Suppressor macrophage (primary cell): ENCODE measurements at regions not wholly inside any gene's neighbourhood (a gene's known extent, or its start where the extent isn't known, plus 50 kb on each side); places are given as distances from the start of the nearest gene placed in this dataset.

Source experiments
- DNase-seq, 4 experiments: peaks; one replicate each; pipeline ENCODE4 v3.0.0-alpha.2; 2020 to 2022

- no peak for DNase-seq
Observed at GRCh38 chr11:70574725-70575347, 176.5 kb downstream of the CTTN start.

DNA sequence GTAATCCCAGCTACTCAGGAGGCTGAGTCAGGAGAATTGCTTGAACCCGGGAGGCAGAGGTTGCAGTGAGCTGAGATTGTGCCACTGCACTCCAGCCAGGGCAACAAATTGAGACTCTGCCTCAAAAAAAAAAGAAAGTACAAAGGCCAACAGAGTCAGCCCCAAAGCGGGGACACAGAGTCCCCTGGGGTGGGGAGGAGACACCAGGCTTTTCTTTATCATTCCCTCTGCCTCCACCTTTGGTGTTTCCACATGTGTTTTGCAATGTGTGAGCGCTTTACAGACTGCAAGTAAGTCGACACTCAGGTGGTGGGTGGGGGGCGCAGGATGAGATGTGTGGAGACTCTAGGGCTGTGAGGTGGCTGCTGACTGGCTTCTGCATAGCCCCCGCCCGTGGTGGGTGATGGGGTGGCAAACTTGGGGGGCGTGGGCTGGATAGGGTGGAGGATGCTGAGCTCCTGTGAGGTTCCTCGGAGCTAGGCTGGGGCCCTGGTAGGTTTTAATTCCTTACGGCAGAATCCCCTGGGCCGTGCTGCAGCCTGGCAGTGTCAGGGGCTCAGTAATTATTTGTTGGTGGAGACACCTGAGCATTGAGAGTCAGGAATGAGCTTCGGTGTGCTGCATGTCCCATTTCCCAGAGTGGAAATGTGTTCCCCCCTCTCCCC, 177.2 kb downstream of the CTTN start:
- no peak for DNase-seq

DNA sequence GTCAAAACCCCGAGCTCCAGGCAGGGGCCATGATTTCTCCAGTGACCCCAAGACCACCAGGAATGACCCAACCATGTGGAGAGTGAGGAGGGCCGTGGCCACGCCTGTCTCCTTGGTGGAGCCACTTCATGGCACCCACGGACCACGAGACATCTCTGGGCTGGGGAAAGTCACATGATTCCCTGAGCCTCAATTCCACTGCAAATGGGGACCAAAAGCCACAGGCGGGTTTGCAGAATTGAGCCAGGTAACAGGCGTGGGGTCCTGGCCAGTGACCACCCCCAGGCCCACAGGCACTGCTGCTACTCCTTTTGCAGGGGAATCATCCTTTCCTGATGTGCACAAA, 178.9 kb downstream of the CTTN start:
- no peak for DNase-seq

DNA sequence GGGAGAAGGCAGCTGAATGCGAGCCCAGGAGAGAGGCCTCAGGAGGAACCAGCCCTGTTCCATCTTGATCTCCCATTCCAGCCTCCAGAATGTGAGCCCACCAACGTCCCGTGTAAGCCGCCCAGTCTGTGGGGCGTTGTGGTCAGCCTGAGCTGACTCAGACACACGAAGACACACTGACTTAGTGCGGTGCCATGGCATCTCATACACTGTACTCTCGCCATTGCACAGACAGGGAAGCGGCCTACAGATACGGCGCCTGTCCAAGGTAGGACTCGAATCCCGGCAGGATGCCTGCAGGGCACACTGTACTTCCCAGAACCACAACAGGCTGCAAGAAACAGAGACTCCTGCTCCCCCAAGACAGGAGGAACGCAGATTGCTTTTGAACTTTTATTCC, 179.6 kb downstream of the CTTN start:
- DNase-seq = no peak

GRCh38 chr11:70578371-70578770, 180.0 kb downstream of the CTTN start:
- no peak for DNase-seq

DNA sequence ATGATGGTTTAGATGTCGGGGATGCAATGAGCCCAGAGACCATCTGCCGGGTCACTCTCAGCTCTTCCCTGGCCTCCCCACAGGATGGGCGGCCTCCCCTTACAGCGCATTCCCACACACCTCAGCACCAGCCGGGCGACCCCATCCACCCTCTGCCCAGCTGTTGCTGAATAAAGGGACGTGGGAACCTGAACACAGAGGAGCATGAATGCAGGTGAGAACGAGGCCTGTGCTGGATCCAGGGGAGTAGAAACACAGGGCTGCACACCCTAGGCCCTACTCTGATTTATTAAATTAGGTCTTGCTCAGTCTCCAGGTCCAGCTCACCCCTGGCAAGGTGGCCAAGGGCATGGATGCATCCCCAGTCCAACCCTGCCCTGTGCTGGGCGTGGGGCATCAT, 180.5 kb downstream of the CTTN start:
- no peak for DNase-seq

DNA sequence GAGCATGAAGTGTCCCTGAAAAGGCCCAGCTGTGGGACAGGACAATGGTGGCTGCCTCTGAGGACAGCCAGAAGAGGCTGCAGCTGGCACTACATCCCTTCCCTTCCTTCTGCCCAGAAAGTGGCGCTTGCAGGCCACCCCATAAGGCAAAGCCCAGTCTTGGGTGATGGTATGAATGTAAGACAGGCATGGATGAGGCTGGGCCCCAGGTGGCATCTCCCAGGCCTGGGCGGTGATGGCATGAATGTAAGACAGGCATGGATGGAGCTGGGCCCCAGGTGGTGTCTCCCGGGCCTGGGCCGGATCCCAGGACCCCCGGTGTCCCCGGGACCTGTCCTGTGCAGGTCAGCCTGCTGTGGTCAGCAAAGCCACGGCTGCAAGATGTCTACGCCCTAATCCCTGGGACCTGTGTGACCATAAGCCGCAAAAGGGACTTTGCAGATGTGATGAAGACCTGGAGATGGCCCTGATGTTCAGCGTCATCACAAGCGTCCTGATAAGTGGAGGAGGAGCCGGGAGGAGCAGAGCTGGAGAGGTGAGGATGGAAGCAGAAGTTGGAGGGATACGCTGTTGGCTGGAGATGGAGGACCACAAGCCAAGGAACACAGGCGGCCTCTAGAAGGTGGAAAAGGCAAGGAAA, 181.1 kb downstream of the CTTN start:
- DNase-seq = no peak

- peak; percentile 22 to 68 (median 52) for DNase-seq
Observed at GRCh38 chr11:70580036-70580805, 181.9 kb downstream of the CTTN start.

DNA sequence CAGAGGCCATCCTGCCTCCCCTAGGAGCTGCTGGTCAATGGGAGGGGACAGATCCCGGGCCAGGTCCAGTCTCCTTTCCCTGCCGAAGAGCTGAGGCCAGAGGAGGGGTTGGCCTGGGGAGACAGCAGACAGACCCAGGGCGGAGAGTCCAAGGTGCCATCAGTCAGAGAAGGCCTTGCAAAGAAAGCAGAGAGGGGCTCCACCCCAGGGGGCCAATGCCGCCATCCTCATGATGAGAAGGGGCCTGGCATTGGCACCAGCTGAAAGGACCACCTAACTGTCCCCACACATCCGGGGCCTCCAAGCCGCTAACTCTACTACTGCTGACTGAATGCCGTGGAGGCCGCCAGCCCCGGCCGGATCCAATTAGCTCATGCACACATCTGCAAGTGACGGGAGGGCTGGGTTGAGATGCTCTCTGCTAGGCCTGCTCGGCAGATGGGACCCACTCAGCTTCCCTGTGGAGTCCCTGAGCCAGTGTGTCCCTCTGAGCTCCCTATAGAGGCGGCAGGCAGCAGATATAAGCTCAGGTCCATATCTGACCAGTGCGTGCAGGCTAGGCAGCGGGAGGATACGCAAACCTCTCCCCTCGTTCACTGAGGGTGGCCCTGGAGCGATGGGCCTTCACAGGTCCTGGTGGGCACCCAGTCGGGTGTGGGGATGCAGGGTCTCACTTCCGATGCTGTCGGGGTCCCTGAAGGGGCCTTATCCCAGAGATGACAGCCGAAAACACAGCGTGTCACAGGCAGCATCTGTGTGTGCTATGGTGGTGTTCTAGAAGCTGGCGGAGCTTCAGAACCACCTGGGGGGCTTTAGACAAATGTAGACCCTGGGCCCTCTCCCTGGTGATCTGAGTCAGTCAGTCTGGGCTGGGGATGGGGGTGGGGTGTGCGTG, 183.9 kb downstream of the CTTN start:
- no peak for DNase-seq

DNA sequence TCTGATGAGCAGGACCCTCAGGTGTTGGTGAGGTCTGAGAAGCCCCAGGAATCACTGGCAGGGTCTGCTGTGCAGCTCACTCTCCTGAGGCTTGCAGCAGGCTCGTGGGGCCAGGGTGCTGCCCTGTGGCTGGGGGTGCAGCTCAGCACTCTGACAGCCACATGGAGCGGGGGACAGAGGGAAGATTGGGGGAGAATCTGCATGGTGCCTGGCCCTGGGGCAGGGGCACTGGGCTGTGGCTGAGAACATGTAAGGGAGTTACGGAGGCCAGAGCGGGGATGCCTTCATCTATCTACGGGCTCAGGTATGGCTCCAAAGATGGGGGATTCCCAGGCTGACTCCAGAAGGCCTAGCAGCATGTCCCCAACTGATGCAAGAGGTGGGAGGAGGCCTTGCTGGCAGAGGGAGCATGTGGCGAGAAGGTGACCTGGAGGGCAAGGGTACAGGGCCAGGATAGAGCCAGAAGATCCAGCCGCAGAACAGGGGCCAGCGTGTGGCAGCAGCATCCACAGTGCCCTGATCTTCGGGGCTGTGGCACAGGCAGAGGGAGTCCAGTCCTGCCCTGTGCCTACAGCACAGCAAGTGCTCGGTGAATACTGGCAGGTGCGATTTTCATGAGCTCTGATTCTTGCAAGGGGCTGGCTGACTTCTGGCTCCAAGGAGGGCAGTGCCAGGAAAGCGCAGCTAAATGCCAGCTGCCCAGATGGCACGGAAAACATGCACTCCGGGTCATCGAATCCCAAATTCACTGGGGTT, 184.7 kb downstream of the CTTN start:
- no peak for DNase-seq

DNA sequence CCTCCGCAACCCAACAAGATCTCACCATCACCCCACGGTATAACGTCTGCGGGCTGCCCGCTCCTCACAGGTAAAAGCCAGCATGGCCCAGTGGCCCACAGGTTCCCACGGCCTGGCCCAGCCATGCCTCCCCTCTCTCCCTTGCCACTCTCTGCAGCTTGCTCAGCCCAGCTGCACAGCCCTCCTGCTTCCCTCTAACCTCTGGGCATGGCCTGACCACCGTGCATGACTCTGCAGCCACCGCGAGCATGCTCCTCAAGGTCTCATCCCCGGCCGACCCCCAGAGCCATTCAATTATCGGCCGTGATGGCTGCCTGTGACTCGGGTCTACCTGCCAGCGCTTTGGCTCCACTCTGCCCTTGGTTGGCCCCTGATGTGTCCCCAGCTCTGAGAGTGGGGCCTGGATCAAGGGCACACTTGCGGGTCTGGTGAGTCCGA, 185.5 kb downstream of the CTTN start:
- DNase-seq = no peak

- DNase-seq = no peak
Observed at GRCh38 chr11:70584498-70585235, 186.3 kb downstream of the CTTN start.

GRCh38 chr11:70585236-70585545, 186.9 kb downstream of the CTTN start:
- DNase-seq = no peak

- no peak for DNase-seq
Observed at GRCh38 chr11:70586261-70587074, 188.1 kb downstream of the CTTN start.

DNA sequence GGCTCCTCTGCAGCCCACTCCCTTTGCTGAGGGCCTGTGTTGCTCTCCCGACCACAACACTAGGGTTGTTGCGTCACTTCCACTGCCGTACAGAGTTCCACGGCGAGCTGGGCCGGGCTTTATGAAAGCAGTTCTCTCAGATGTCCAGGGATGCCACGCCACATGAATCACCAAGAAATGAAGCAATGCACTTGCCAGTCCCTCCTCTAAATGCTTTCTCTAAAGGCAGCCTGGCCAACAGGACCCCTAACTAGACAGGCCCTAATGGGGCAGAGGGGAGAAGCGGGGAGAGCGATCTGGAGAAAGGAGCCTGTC, 188.7 kb downstream of the CTTN start:
- DNase-seq = no peak

DNA sequence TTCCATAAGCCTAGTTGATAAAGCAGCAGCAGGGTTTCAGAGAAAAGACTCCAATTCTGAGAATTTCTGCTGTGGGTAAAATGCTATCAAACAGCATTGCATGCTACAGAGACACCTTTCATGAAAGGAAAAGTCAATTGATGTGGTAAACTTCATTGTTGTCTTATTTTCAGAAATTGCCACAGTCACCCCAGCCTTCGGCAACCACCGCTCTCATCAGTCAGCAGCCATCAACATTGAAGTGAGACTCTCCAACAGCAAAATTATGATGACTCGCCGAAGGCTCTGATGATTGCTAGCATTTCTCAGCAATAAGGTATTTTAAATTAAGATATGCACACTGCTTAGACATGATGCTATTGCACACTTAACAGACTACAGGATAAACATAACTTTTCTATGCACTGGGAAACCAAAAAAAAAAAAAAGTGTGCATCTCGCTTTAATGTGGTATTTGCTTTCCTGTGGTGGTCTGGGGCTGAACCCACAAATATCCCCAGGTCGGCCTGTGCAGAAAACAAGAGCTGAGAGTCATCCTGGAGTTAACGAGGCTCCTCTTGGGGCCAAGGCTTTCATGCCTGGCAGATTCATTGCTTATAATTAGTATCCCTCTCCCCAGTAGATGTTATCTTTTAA, 192.1 kb downstream of the CTTN start:
- no peak for DNase-seq

DNA sequence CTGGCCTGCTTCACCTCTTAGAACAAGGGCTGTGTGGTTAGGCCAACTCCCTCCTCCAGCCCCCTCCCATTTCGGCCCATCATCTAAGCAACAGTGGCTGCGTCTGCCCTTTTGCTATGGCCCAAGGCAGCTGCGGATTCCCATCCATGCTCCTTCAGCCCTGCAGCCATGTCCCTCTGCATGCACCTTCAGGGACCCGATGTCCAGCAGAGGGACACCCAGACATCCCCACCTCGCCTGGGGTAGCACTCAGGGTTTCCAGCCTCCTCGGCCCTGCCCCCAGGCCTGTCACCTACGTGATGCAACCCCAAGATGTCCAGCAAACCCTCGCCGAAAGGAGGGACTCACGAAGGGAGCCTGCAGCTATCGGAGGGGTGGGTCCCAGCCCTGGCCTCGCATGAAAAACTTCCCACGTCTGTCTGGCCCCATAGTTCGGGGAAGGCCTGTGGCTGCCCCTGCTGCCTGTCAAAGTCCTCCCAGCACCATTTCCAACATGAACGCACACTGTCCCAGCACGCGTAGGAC, 194.4 kb downstream of the CTTN start:
- DNase-seq = no peak

- DNase-seq = no peak
Observed at GRCh38 chr11:70593446-70593983, 195.2 kb downstream of the CTTN start.

DNA sequence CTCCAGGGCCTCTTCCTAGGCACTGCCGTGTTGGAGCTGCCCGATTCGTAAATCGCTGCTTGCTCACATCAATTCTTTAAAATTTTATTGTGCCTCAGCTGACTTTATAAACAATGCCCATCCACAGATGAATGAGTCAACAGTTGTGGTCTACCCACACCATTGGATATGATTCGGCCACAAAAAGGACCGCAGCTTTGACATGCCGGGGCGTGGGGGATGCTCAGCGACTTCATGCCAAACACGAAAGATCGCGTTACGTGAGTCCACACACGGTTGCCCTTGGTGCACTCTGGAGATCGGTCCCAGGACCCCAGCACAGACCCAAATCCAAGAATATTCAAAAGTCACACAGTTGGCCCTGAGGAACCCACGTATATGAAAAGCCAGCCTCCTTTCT, 195.7 kb downstream of the CTTN start:
- no peak for DNase-seq
